K562 (cell line): ENCODE measurements at regions not wholly inside any gene's neighbourhood (a gene's known extent, or its start where the extent isn't known, plus 50 kb on each side); places are given as distances from the start of the nearest gene placed in this dataset.

Source experiments
- ATAC-seq: fragments of 200-7000 bp; cut with Tn5 transposase; 3 replicates; pipeline ENCODE4 v1.9.1; 2020; ENCODE audit warnings: moderate library complexity
- BruUV-seq: library from RNA; stranded (reverse); fragments of 400-500 nt; replicated peaks from 2 replicates; lab custom pipeline; 2021; lab: Mats Ljungman, UMichigan
- CTCF ChIA-PET: fragments of 300-600 bp; formaldehyde crosslinking; extraction: SDS; loops from one replicate; lab custom pipeline; 2021; ENCODE audit warnings: low intra/inter-chr PET ratio; lab: Yijun Ruan, JAX
- POLR2A ChIA-PET: fragments of 300-600, 350-650 bp; sonication (Branson Sonifier 250); formaldehyde crosslinking; extraction: SDS; loops from one replicate; lab custom pipeline; 2021; ENCODE audit warnings: antibody characterized with exemption, inconsistent platforms; lab: Yijun Ruan, JAX
- DNase-seq, 4 experiments: peaks; one replicate each; pipeline versions ENCODE4 v3.0.0 to v3.0.0-alpha.2; 2011 to 2018; ENCODE audit warnings: low spot score in 3 of 4, mixed read lengths in 3 of 4; ENCODE audit errors: extremely low read depth in 1 of 4
- FAIRE-seq: peaks from 2 replicates; lab custom pipeline; 2011; peaks lifted over from hg19 to GRCh38; lab: Jason Lieb, UNC
- H2AFZ ChIP-seq: 2 replicates; pipeline ENCODE4 v1.6.0; 2011; ENCODE audit warnings: low read depth, low read length, control low read depth, inconsistent platforms
- H3K27ac ChIP-seq: fragments of 200-600 bp; 3 replicates; pipeline ENCODE4 v1.8.0; 2011; ENCODE audit warnings: low read depth, mild to moderate bottlenecking, control low read depth, inconsistent platforms, low read length, moderate library complexity, mixed read lengths; ENCODE audit errors: extremely low read depth
- H3K27me3 ChIP-seq, 2 experiments: fragments of 300-600 bp in 1 of 2; 2 replicates in 1 of 2; 3 replicates in 1 of 2; pipeline versions ENCODE4 v1.6.0 to v1.8.0; 2011; ENCODE audit warnings: inconsistent platforms in 2 of 2, low read length in 2 of 2, mild to moderate bottlenecking in 1 of 2, mixed read lengths in 1 of 2, moderate library complexity in 1 of 2; ENCODE audit not compliant: control insufficient read depth in 2 of 2, insufficient read depth in 2 of 2
- H3K36me3 ChIP-seq: fragments of 300-600 bp; 3 replicates; pipeline ENCODE4 v1.8.0; 2011; ENCODE audit warnings: mild to moderate bottlenecking, low read length, inconsistent platforms; ENCODE audit not compliant: control insufficient read depth, insufficient read depth
- H3K4me1 ChIP-seq, 2 experiments: fragments of 200-600 bp in 1 of 2; replicated peaks in 1 of 2; 2 replicates in 1 of 2; 3 replicates in 1 of 2; pipeline versions ENCODE4 v1.5.1 to v1.8.0; 2011; ENCODE audit warnings: inconsistent platforms in 2 of 2, low read length in 2 of 2, mild to moderate bottlenecking in 1 of 2, mixed read lengths in 1 of 2, moderate library complexity in 1 of 2; ENCODE audit not compliant: control insufficient read depth in 2 of 2, insufficient read depth in 2 of 2
- H3K4me2 ChIP-seq: 2 replicates; pipeline ENCODE4 v1.6.1; 2011; ENCODE audit warnings: low read length, control low read depth, inconsistent platforms, mixed read lengths; ENCODE audit not compliant: insufficient read depth
- H3K4me3 ChIP-seq: fragments of 200-600 bp; sonication (generic), shearing (Covaris generic); 2 replicates; pipeline ENCODE4 v1.5.1; 2016; ENCODE audit warnings: control low read depth, inconsistent platforms
- H3K79me2 ChIP-seq: fragments of 200-600 bp; 3 replicates; pipeline ENCODE4 v1.8.0; 2011; ENCODE audit warnings: low read length, inconsistent platforms; ENCODE audit not compliant: control insufficient read depth, insufficient read depth
- H3K9ac ChIP-seq, 2 experiments: 2 replicates each; pipeline versions ENCODE4 v1.6.0 to v1.6.1; 2011; ENCODE audit warnings: low read depth in 2 of 2, low read length in 2 of 2, control low read depth in 1 of 2, inconsistent platforms in 1 of 2, mild to moderate bottlenecking in 1 of 2, mixed read lengths in 1 of 2; ENCODE audit not compliant: insufficient read depth in 1 of 2
- H3K9me1 ChIP-seq: one replicate; pipeline ENCODE4 v1.6.0; 2011; ENCODE audit warnings: inconsistent platforms, mild to moderate bottlenecking, low read length, moderate library complexity; ENCODE audit not compliant: control insufficient read depth, insufficient read depth
- H3K9me3 ChIP-seq: replicated peaks from 2 replicates; pipeline ENCODE4 v1.5.1; 2011; ENCODE audit warnings: low read depth, low read length, inconsistent platforms; ENCODE audit not compliant: control insufficient read depth, insufficient read depth
- H4K20me1 ChIP-seq: replicated peaks from 2 replicates; pipeline ENCODE4 v1.6.1; 2011; ENCODE audit warnings: low read length, inconsistent platforms, mixed read lengths; ENCODE audit not compliant: control insufficient read depth, insufficient read depth
- ATF7 ChIP-seq: fragments of 450-650 bp; IDR thresholded peaks from 2 replicates; pipeline ENCODE4 v1.7.1; 2014; ENCODE audit warnings: mild to moderate bottlenecking, moderate library complexity
- FOS ChIP-seq: IDR thresholded peaks from 3 replicates; pipeline ENCODE4 v1.6.1; 2011; ENCODE audit not compliant: insufficient read length; ENCODE audit errors: extremely low read depth
- GATAD2A ChIP-seq: fragments of 450-650 bp; IDR thresholded peaks from 2 replicates; pipeline ENCODE4 v1.6.1; 2017
- HMGN3 ChIP-seq: IDR thresholded peaks from 2 replicates; pipeline ENCODE4 v1.6.1; 2011; ENCODE audit warnings: borderline replicate concordance, low read depth, mild to moderate bottlenecking, mixed read lengths, low read length; ENCODE audit not compliant: insufficient read length; ENCODE audit errors: extremely low read depth
- KDM2B ChIP-seq: fragments of 250-450 bp; sonication (Bioruptor Pico); IDR thresholded peaks from 2 replicates; pipeline ENCODE4 v1.8.0; 2021; ENCODE audit warnings: mild to moderate bottlenecking, moderate library complexity
- KDM4B ChIP-seq, 2 experiments: fragments of 450-650 bp in 1 of 2; sonication (generic) in 1 of 2; IDR thresholded peaks; 2 replicates each; pipeline ENCODE4 v1.6.1; 2016 to 2017; ENCODE audit warnings: borderline replicate concordance in 2 of 2, antibody characterized with exemption in 1 of 2, low read depth in 1 of 2, mild to moderate bottlenecking in 1 of 2
- MAFF ChIP-seq: IDR thresholded peaks from 2 replicates; pipeline ENCODE4 v1.6.1; 2012; ENCODE audit warnings: low read length, improper control_type of control experiment
- MAFK ChIP-seq: IDR thresholded peaks from 2 replicates; pipeline ENCODE4 v1.6.1; 2011; ENCODE audit warnings: low read length, improper control_type of control experiment
- PRMT5 ChIP-seq: sonication (generic); formaldehyde crosslinking; IDR thresholded peaks from 2 replicates; pipeline ENCODE4 v1.5.0; 2020; ENCODE audit warnings: missing genetic modification reagents
- TSC22D4 ChIP-seq: fragments of 450-650 bp; IDR thresholded peaks from 2 replicates; pipeline ENCODE4 v1.6.1; 2016; ENCODE audit warnings: missing genetic modification characterization, missing biosample characterization, control low read depth
- whole genome bisulfite sequencing: fragments of 100-300 bp; shearing (Covaris generic); methylation state at CpG from one replicate; pipeline ENCODE4 v1.1.6; 2016; ENCODE audit warnings: low coverage, mixed read lengths; ENCODE audit not compliant: insufficient coverage; ENCODE audit errors: missing lambda C conversion rate; 5-methylcytosine and 5-hydroxymethylcytosine counted together
- in situ Hi-C: fragments of 300-500 bp; cut with MboI; formaldehyde crosslinking; loops from 4 replicates; pipeline ENCODE4 v1.15.0; 2018; ENCODE audit warnings: inconsistent platforms, mixed read lengths
- intact Hi-C: fragments of 100-400 bp; cut with micrococcal nuclease; formaldehyde crosslinking; loops from 2 replicates; pipeline ENCODE4 v1.14.2; 2022
- TF ChIP-seq, protein P1 (sequence below): sonication (generic); formaldehyde crosslinking; IDR thresholded peaks from 2 replicates; pipeline ENCODE4 v1.8.1; 2023; ENCODE audit warnings: mild to moderate bottlenecking, missing genetic modification reagents
- TF ChIP-seq, protein P2 (sequence below): fragments of 250-450 bp; sonication (Bioruptor Pico); IDR thresholded peaks from 2 replicates; pipeline ENCODE4 v1.4.0; 2020; ENCODE audit warnings: mild to moderate bottlenecking, moderate library complexity

GRCh38 chr1:222196736-222197135, 351.2 kb downstream of the HHIPL2 start:
- Histone ChIP-seq H2AFZ (no peak overlapping the region), H3K79me2 (no peaks in the 10 kb centered on the region), H3K9me1 (no peaks in the 10 kb centered on the region), H3K9ac (no peak overlapping the region), H4K20me1 (no peaks in the 10 kb centered on the region), H3K4me1 (no peaks in the 10 kb centered on the region), H3K27ac (no peak overlapping the region), H3K4me3 (no peak overlapping the region), H3K27me3 (no peaks in the 10 kb centered on the region), H3K9me3 (peaks cover under 1% of the 10 kb centered on the region; the same call in 1 of the 2 replicates), H3K36me3 (no peaks in the 10 kb centered on the region), H3K4me2 (no peak overlapping the region)
- POLR2A ChIA-PET = no interaction called here
- FAIRE-seq (no peak), DNase-seq (no peak), ATAC-seq (no peak)
- 1% methylated on average over 4 of the region's 4 CpGs for WGBS
- intact Hi-C loops (no loop called here), in situ Hi-C loops (no loop called here)
- CTCF ChIA-PET = no interaction called here
- TF ChIP-seq, protein P1, sequence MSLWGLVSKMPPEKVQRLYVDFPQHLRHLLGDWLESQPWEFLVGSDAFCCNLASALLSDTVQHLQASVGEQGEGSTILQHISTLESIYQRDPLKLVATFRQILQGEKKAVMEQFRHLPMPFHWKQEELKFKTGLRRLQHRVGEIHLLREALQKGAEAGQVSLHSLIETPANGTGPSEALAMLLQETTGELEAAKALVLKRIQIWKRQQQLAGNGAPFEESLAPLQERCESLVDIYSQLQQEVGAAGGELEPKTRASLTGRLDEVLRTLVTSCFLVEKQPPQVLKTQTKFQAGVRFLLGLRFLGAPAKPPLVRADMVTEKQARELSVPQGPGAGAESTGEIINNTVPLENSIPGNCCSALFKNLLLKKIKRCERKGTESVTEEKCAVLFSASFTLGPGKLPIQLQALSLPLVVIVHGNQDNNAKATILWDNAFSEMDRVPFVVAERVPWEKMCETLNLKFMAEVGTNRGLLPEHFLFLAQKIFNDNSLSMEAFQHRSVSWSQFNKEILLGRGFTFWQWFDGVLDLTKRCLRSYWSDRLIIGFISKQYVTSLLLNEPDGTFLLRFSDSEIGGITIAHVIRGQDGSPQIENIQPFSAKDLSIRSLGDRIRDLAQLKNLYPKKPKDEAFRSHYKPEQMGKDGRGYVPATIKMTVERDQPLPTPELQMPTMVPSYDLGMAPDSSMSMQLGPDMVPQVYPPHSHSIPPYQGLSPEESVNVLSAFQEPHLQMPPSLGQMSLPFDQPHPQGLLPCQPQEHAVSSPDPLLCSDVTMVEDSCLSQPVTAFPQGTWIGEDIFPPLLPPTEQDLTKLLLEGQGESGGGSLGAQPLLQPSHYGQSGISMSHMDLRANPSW (CRISPR knock-in tag) = no peak
- no peak for TF ChIP-seq KDM2B (CRISPR knock-in tag)
- no TSS peak for BruUV-seq

- H3K36me3 ChIP-seq = no peaks in the 10 kb centered on the region
- BruUV-seq = no TSS peak
- no peaks in the 10 kb centered on the region for H3K27me3 ChIP-seq
- no peaks in the 10 kb centered on the region for H3K9me1 ChIP-seq
- ChIA-PET POLR2A (no interaction called here), CTCF (no interaction called here)
- no peak overlapping the region for H3K9ac ChIP-seq
- H4K20me1 ChIP-seq = no peaks in the 10 kb centered on the region
- H3K9me3 ChIP-seq = peaks cover 2% of the 10 kb centered on the region; the same call in 1 of the 2 replicates
- no peak overlapping the region for H3K27ac ChIP-seq
- no peak for FAIRE-seq
- intact Hi-C loops = no loop called here
- no peak overlapping the region for H3K4me2 ChIP-seq
- no peaks in the 10 kb centered on the region for H3K79me2 ChIP-seq
- no peak overlapping the region for H2AFZ ChIP-seq
- no peak for ATAC-seq
- in situ Hi-C loops = no loop called here
- H3K4me1 ChIP-seq = no peaks in the 10 kb centered on the region
- no peak for DNase-seq
- no peak overlapping the region for H3K4me3 ChIP-seq
- TF ChIP-seq KDM4B (IDR thresholded peaks at IDR 0.05; ENCODE audit: borderline replicate concordance in 2 of 2, low read depth in 1 of 2) (no peak), MAFF (no peak), TSC22D4 (tag) (no peak), ATF7 (no peak), MAFK (no peak), HMGN3 (no peak), FOS (no peak), GATAD2A (no peak), PRMT5 (CRISPR knock-in tag) (no peak)
- TF ChIP-seq, protein P2, sequence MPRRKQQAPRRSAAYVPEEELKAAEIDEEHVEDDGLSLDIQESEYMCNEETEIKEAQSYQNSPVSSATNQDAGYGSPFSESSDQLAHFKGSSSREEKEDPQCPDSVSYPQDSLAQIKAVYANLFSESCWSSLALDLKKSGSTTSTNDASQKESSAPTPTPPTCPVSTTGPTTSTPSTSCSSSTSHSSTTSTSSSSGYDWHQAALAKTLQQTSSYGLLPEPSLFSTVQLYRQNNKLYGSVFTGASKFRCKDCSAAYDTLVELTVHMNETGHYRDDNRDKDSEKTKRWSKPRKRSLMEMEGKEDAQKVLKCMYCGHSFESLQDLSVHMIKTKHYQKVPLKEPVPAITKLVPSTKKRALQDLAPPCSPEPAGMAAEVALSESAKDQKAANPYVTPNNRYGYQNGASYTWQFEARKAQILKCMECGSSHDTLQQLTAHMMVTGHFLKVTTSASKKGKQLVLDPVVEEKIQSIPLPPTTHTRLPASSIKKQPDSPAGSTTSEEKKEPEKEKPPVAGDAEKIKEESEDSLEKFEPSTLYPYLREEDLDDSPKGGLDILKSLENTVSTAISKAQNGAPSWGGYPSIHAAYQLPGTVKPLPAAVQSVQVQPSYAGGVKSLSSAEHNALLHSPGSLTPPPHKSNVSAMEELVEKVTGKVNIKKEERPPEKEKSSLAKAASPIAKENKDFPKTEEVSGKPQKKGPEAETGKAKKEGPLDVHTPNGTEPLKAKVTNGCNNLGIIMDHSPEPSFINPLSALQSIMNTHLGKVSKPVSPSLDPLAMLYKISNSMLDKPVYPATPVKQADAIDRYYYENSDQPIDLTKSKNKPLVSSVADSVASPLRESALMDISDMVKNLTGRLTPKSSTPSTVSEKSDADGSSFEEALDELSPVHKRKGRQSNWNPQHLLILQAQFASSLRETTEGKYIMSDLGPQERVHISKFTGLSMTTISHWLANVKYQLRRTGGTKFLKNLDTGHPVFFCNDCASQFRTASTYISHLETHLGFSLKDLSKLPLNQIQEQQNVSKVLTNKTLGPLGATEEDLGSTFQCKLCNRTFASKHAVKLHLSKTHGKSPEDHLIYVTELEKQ (CRISPR knock-in tag) = no peak
Observed at GRCh38 chr1:222196288-222196687, 351.6 kb downstream of the HHIPL2 start.
